CD4-positive, alpha-beta T cell (primary cell): ENCODE measurements at regions not wholly inside any gene's neighbourhood (a gene's known extent, or its start where the extent isn't known, plus 50 kb on each side); places are given as distances from the start of the nearest gene placed in this dataset.

ENCODE experiments used
- ATAC-seq: fragments of 200-7000 bp; cut with Tn5 transposase; one replicate; pipeline ENCODE4 v1.10.0; 2022; ENCODE audit warnings: mild to moderate bottlenecking; ENCODE audit not compliant: poor library complexity
- CTCF ChIA-PET: fragments of 350-600 bp; sonication (Branson Sonifier 250); formaldehyde crosslinking; loops from one replicate; lab custom pipeline; 2021; ENCODE audit warnings: antibody characterized with exemption, inconsistent platforms; lab: Charles Lee
- POLR2A ChIA-PET: fragments of 350-600 bp; sonication (Branson Sonifier 250); formaldehyde crosslinking; loops from one replicate; lab custom pipeline; 2021; ENCODE audit warnings: antibody characterized with exemption, inconsistent platforms; lab: Charles Lee
- DNase-seq, 14 experiments: peaks; one replicate each; pipeline ENCODE4 v3.0.0-alpha.2; 2013 to 2020; ENCODE audit warnings: mixed read lengths in 2 of 14
- H3K27ac ChIP-seq, 2 donors: one replicate each; pipeline versions ENCODE4 v1.5.1 to v1.7.0; 2013; ENCODE audit warnings: low read length in 2 of 2, low read depth in 1 of 2, mild to moderate bottlenecking in 1 of 2
- H3K27me3 ChIP-seq, 2 experiments: 1 replicate in 1 of 2; 2 replicates in 1 of 2; pipeline versions ENCODE4 v1.6.1 to v1.7.0; 2013; ENCODE audit warnings: low read length in 2 of 2, control low read depth in 1 of 2, mild to moderate bottlenecking in 1 of 2, moderate library complexity in 1 of 2; ENCODE audit not compliant: insufficient read depth in 2 of 2, control insufficient read depth in 1 of 2
- H3K36me3 ChIP-seq: one replicate; pipeline ENCODE4 v1.6.1; 2013; ENCODE audit warnings: low read length, control low read depth; ENCODE audit not compliant: insufficient read depth
- H3K4me1 ChIP-seq: one replicate; pipeline ENCODE4 v1.6.1; 2013; ENCODE audit warnings: low read length, control low read depth; ENCODE audit not compliant: insufficient read depth
- H3K4me3 ChIP-seq: one replicate; pipeline ENCODE4 v1.5.1; 2013; ENCODE audit warnings: mild to moderate bottlenecking, low read length, moderate library complexity
- H3K9me3 ChIP-seq, 2 experiments: 1 replicate in 1 of 2; 2 replicates in 1 of 2; pipeline versions ENCODE4 v1.6.1 to v1.7.0; 2013; ENCODE audit warnings: low read length in 2 of 2, mild to moderate bottlenecking in 2 of 2, control low read depth in 1 of 2, moderate library complexity in 1 of 2; ENCODE audit not compliant: control insufficient read depth in 1 of 2, insufficient read depth in 1 of 2
- H3K27ac Mint-ChIP-seq: one replicate; pipeline ENCODE4 v1.8.0; 2020; ENCODE audit warnings: mixed read lengths
- H3K27me3 Mint-ChIP-seq: one replicate; pipeline ENCODE4 v1.8.0; 2021; ENCODE audit warnings: mixed read lengths
- H3K36me3 Mint-ChIP-seq: one replicate; pipeline ENCODE4 v1.8.0; 2021; ENCODE audit warnings: low read depth, mixed read lengths
- H3K4me1 Mint-ChIP-seq: one replicate; pipeline ENCODE4 v1.8.0; 2021; ENCODE audit warnings: low read depth, mixed read lengths
- H3K4me3 Mint-ChIP-seq: one replicate; pipeline ENCODE4 v1.8.0; 2020; ENCODE audit warnings: mild to moderate bottlenecking, mixed read lengths
- H3K9me3 Mint-ChIP-seq: one replicate; pipeline ENCODE4 v1.8.0; 2020; ENCODE audit warnings: mixed read lengths
- CTCF ChIP-seq: fragments of 200-600 bp; IDR thresholded peaks from one replicate; pipeline ENCODE4 v1.8.0; 2022; ENCODE audit warnings: antibody characterized with exemption, mild to moderate bottlenecking
- intact Hi-C, 2 experiments: fragments of 100-400 bp; cut with DNase I in 1 of 2; cut with micrococcal nuclease in 1 of 2; formaldehyde crosslinking; loops; one replicate each; pipeline versions ENCODE4 v1.15.1 to v1.9.0; 2023 to 2025; cut with DNase I, micrococcal nuclease

DNA sequence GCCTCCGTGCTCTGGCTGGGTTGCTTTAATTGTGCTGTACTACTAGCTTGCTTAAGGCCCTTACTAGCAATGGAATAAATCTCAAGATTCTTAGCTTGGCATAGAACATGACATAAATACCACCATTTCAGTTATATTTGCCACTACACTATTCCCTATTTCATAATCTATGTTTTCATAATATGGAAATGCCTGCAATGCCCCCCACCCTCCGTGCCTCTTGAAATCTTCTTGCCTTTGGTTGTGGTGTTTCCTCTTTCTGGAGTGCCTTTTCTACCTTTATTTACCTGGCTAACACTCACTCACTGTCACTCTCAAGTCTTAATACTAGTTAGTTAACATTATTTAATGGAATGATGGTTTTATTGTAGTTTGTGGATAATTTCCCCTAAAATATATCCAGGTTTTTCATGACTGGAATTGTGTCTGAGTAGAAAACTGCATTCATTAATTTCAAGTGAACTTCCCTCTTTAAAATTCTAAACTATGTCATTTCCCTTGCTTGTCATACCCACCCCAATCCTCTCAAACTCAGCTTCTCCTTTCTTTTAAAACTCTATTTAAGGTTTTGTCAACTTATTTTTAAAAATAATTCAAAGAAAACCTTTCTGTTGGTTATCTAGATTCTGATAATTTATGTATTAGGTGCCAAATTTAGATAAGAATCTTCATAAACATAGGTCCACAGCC lies 521.7 kb upstream of the DAB2 start:
- Histone ChIP-seq H3K27ac (no peak overlapping the region), H3K27me3 (no peaks in the 10 kb centered on the region), H3K36me3 (no peaks in the 10 kb centered on the region), H3K9me3 (no peaks in the 10 kb centered on the region), H3K4me3 (no peak overlapping the region), H3K4me1 (no peaks in the 10 kb centered on the region)
- no peak overlapping the region for H3K27ac Mint-ChIP-seq
- H3K9me3 Mint-ChIP-seq = no peaks in the 10 kb centered on the region
- intact Hi-C loops = loop anchor here (5.0 kb wide), 3 partner anchors 364 to 936 kb away; no protein-coding TSS in a partner anchor
- ChIA-PET POLR2A (no interaction called here), CTCF (no interaction called here)
- no peak for TF ChIP-seq CTCF
- H3K4me1 Mint-ChIP-seq = peaks cover 5% of the 10 kb centered on the region
- H3K36me3 Mint-ChIP-seq = no peaks in the 10 kb centered on the region
- H3K27me3 Mint-ChIP-seq = no peaks in the 10 kb centered on the region
- ATAC-seq = no peak
- H3K4me3 Mint-ChIP-seq = no peak overlapping the region
- DNase-seq = no peak

- no peak for TF ChIP-seq CTCF
- H3K27me3 ChIP-seq = no peaks in the 10 kb centered on the region
- H3K27ac Mint-ChIP-seq = no peak overlapping the region
- DNase-seq = no peak
- no peak overlapping the region for H3K4me3 Mint-ChIP-seq
- no peak overlapping the region for H3K27ac ChIP-seq
- no peaks in the 10 kb centered on the region for H3K9me3 ChIP-seq
- no peak overlapping the region for H3K4me3 ChIP-seq
- H3K36me3 Mint-ChIP-seq = no peaks in the 10 kb centered on the region
- ChIA-PET POLR2A (no interaction called here), CTCF (no interaction called here)
- ATAC-seq = no peak
- H3K9me3 Mint-ChIP-seq = no peaks in the 10 kb centered on the region
- intact Hi-C loops = loop anchor here (5.0 kb wide), 3 partner anchors 364 to 936 kb away; no protein-coding TSS in a partner anchor
- peaks cover 5% of the 10 kb centered on the region for H3K4me1 Mint-ChIP-seq
- no peaks in the 10 kb centered on the region for H3K4me1 ChIP-seq
- no peaks in the 10 kb centered on the region for H3K36me3 ChIP-seq
- H3K27me3 Mint-ChIP-seq = no peaks in the 10 kb centered on the region
Observed at GRCh38 chr5:39945870-39946269, 521.1 kb upstream of the DAB2 start.

DNA sequence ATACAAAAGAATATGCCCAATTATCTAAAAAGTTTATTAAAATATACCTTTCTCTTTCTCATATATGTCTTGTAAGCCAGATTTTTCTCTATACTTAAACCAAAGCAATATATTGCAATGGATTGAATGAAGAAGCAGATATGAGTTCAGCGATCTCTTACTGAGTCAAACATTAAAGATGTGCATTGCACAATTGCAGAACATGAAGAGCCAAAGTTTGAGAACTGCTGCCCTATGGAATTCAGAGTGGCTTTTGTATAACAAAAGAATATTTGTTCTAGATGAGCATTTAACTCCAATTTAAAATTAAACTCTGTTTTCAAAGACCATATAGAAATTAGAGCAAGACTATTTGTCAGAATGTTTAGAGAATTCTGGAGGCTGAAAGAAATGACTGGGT lies 519.0 kb upstream of the DAB2 start:
- no peak overlapping the region for H3K4me3 ChIP-seq
- H3K27ac ChIP-seq = no peak overlapping the region
- DNase-seq (no peak), ATAC-seq (no peak)
- CTCF ChIA-PET = no interaction called here
- no peaks in the 10 kb centered on the region for H3K9me3 ChIP-seq
- intact Hi-C loops = no loop called here
- H3K4me1 ChIP-seq = no peaks in the 10 kb centered on the region
- Mint-ChIP-seq H3K9me3 (no peaks in the 10 kb centered on the region), H3K4me3 (no peak overlapping the region), H3K27me3 (no peaks in the 10 kb centered on the region), H3K27ac (no peak overlapping the region), H3K36me3 (no peaks in the 10 kb centered on the region), H3K4me1 (peaks cover 1% of the 10 kb centered on the region)
- no peaks in the 10 kb centered on the region for H3K27me3 ChIP-seq
- POLR2A ChIA-PET = no interaction called here
- no peak for TF ChIP-seq CTCF
- H3K36me3 ChIP-seq = no peaks in the 10 kb centered on the region
